ENCODE measurements at regions not wholly inside any gene's neighbourhood (a gene's known extent, or its start where the extent isn't known, plus 50 kb on each side); places are given as distances from the start of the nearest gene placed in this dataset.

GRCh38 chr9:25261445-25261844 is 416.8 kb downstream of the TUSC1 start:
- Histone ChIP-seq H3K4me3 (no peak overlapping the region), H3K27ac (no peak overlapping the region), H3K36me3 (no peaks in the 10 kb centered on the region), H3K27me3 (no peaks in the 10 kb centered on the region), H3K9me3 (replicated peaks) (no peaks in the 10 kb centered on the region), H3K4me1 (no peaks in the 10 kb centered on the region)
- DNase-seq: no peak

DNA sequence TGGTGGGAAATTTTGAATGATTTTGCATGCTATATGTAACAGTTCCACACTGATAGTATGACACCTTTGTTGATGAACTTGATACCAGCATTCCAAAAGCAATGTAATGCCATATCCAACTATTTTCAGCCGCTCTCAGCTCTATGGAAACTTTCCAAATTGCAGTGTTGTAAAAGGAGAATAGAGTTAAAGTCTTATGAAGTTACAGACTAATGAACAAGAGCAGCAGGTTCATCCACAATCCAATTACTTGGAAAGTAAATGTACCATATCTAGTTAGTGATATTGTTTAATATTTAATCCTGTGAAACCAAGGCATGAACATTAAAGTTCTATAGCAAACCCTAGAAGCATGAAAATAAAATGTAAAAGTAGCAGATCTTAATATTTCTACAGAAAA is 418.2 kb downstream of the TUSC1 start:
- Histone ChIP-seq H3K4me1 (no peaks in the 10 kb centered on the region), H3K27me3 (no peaks in the 10 kb centered on the region), H3K27ac (no peak overlapping the region), H3K36me3 (no peaks in the 10 kb centered on the region), H3K9me3 (replicated peaks) (no peaks in the 10 kb centered on the region), H3K4me3 (no peak overlapping the region)
- no peak for DNase-seq

DNA sequence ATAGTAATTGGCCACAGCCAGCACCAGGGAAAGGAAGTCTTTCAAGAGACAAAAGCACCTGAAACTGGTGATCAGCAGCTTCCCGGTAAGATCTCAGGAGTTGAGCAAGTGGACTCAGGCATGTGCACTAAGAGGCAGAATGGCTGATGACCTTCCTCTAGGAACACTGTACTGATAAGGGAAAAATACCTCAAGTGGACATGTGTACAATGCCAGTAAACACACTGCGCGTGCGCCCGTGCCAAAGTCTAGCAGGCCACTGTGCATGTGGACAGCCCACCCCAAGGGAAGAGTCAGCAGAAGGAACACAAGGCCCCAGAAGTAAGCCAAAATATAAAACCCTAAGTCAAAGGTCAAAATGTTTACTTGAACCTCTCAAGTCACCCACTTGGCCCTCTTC is 423.0 kb downstream of the TUSC1 start:
- Histone ChIP-seq H3K36me3 (no peaks in the 10 kb centered on the region), H3K27me3 (no peaks in the 10 kb centered on the region), H3K4me3 (no peak overlapping the region), H3K27ac (no peak overlapping the region), H3K4me1 (no peaks in the 10 kb centered on the region), H3K9me3 (replicated peaks) (no peaks in the 10 kb centered on the region)
- no peak for DNase-seq

- H3K27ac ChIP-seq: no peak overlapping the region
- H3K36me3 ChIP-seq: no peaks in the 10 kb centered on the region
- no peaks in the 10 kb centered on the region for H3K4me1 ChIP-seq
- H3K9me3 ChIP-seq (replicated peaks): no peaks in the 10 kb centered on the region
- DNase-seq: no peak
- no peak overlapping the region for H3K4me3 ChIP-seq
- H3K27me3 ChIP-seq: no peaks in the 10 kb centered on the region
These were observed 424.2 kb downstream of the TUSC1 start for GRCh38 chr9:25254051-25254450.

- Histone ChIP-seq H3K4me3 (no peak overlapping the region), H3K36me3 (no peaks in the 10 kb centered on the region), H3K27ac (no peak overlapping the region), H3K27me3 (no peaks in the 10 kb centered on the region), H3K4me1 (no peaks in the 10 kb centered on the region), H3K9me3 (replicated peaks) (no peaks in the 10 kb centered on the region)
- DNase-seq: no peak
These were observed 436.8 kb downstream of the TUSC1 start for GRCh38 chr9:25241421-25241820.

DNA sequence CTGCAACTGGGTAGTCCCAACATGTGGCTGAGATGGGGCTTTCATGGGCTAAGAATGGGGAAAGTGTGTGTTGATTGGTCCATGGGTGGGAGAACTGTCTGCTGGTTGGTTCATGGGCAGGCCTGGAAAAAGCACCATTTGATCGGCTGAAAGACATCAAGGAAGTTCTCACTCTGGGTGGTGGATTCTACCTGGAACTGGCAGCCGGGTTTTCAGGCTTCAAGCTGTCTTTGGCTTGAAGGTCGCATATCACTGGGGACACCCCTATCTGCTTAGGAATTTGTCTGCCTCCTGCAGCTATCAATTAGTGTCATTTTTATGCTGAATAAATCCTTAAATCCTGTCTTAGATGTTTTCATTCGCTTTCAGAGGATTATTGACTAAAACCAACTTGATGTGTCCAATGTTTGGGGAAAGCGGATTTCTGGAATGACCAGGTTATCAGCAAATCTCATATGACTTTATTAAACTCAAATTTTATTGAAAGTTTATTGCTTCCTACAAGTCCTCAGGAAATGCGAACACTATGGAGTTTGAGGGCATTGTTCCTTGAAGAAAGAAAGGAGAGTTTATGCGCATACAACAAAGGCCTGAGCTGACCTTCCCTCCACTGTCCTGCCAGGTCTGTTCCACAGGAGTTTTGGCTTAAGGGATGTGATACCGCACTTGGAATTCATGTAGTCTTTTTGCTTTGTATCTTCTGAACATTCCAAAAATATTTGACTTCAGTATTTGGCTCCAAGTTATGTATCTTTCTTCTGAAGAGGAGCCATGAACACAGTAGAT is 451.1 kb downstream of the TUSC1 start:
- no peak for DNase-seq
- Histone ChIP-seq H3K4me1 (no peaks in the 10 kb centered on the region), H3K36me3 (no peaks in the 10 kb centered on the region), H3K9me3 (replicated peaks) (no peaks in the 10 kb centered on the region), H3K27ac (no peak overlapping the region), H3K4me3 (no peak overlapping the region), H3K27me3 (no peaks in the 10 kb centered on the region)

DNA sequence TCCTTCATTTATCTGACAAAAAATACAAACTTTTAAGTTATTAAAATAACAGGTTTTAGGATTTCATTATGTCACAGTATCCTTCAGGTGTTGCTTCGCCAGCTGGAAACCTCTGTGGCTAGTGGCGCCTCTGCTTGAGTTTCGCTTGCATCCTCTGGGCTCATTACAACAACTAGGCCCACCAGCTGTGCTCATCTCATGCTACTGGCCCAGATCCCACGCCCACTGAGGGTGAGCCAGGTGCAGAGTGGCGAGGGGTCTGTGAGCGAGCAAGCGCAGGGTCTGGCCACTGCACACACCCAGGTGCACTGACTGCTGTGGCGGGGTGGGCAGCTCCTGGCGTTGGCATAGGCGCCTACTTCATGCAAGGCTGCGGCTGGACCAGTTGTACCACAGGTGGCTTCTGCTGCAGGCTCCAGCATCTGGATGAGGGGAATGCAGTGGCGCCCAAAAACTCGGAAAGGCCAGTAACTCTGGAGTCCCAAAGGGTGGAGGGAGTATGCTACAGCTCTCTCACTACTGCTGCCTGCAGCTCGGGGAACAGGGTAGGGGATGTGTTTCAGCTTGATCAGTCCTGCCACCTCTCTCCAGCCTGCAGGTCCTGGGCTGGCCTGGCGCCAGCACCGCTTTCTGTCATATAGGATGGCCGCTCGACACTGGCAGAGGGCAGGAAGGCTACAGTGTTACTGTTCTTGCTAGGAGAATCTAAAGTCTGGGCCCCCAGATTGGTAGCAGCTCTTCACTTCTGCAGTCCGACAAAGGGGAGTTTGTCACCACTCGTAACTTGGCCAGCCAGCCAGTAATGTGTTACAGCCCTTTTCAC is 452.1 kb downstream of the TUSC1 start:
- H3K36me3 ChIP-seq: no peaks in the 10 kb centered on the region
- no peak for DNase-seq
- H3K9me3 ChIP-seq (replicated peaks): no peaks in the 10 kb centered on the region
- no peaks in the 10 kb centered on the region for H3K4me1 ChIP-seq
- H3K27ac ChIP-seq: no peak overlapping the region
- no peak overlapping the region for H3K4me3 ChIP-seq
- H3K27me3 ChIP-seq: no peaks in the 10 kb centered on the region

DNA sequence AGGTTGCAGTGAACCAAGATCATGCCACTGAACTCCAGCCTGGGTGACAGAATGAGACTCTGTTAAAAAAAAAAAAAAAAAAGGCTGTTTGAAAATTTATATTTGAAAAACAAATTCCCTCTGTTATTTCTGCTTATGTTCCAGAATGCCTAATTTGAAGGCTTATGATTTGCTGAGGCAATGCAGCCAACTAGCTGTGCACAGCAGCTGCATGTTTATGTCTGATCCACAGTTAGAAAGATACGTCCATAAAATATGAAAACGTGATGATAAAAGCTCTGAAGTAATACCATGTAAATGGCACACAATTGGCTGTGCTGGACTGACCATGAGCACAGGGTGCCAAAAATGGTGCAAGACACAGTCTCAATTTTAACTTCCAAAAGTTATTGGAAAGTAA is 453.2 kb downstream of the TUSC1 start:
- DNase-seq: no peak
- no peaks in the 10 kb centered on the region for H3K27me3 ChIP-seq
- H3K4me1 ChIP-seq: no peaks in the 10 kb centered on the region
- H3K36me3 ChIP-seq: no peaks in the 10 kb centered on the region
- H3K4me3 ChIP-seq: no peak overlapping the region
- H3K9me3 ChIP-seq (replicated peaks): no peaks in the 10 kb centered on the region
- no peak overlapping the region for H3K27ac ChIP-seq

GRCh38 chr9:25224309-25224708 is 453.9 kb downstream of the TUSC1 start:
- Histone ChIP-seq H3K36me3 (no peaks in the 10 kb centered on the region), H3K9me3 (replicated peaks) (no peaks in the 10 kb centered on the region), H3K4me3 (no peak overlapping the region), H3K27me3 (no peaks in the 10 kb centered on the region), H3K27ac (no peak overlapping the region), H3K4me1 (no peaks in the 10 kb centered on the region)
- no peak for DNase-seq

GRCh38 chr9:25212361-25212760 is 465.9 kb downstream of the TUSC1 start:
- Histone ChIP-seq H3K36me3 (no peaks in the 10 kb centered on the region), H3K4me1 (no peaks in the 10 kb centered on the region), H3K27me3 (no peaks in the 10 kb centered on the region), H3K9me3 (replicated peaks) (no peaks in the 10 kb centered on the region), H3K27ac (no peak overlapping the region), H3K4me3 (no peak overlapping the region)
- no peak for DNase-seq

DNA sequence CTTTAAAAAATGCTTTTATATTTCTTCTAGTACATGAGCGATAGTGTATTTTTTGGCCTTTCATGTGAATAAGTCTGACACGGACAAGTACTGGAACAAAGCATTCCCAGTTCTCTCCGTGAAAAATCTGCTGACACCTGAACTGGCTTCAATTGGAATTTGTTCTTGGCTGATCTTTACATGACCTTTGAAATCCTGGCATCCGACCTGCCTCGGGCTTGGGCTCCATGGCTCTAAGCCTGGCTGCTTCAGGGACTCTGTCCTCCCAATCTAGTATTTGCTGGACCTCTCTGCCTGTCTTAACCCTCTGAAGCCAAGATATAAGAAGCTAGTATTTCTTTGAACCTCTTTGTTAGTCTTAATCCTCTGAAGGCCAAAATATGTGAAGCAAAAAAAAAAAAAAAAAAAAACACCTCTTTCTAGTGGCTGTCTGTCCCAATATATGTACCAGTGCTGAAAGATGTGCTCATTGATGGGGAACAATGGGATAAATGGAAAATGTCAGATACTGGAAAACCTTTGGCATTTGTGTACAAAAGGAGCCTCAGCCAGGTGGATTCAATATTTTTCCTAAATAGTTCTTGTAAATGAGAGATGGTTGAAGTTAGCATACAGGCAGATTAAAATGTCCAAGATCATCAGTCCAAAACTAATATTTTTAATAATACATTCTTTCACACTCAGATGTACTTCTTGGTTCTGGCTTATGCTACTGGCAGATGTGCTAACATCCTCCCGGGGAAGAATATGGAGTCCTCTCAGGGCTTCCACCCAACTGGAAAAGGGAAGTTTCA is 470.6 kb downstream of the TUSC1 start:
- Histone ChIP-seq H3K27ac (no peak overlapping the region), H3K4me1 (no peaks in the 10 kb centered on the region), H3K4me3 (no peak overlapping the region), H3K9me3 (replicated peaks) (no peaks in the 10 kb centered on the region), H3K36me3 (no peaks in the 10 kb centered on the region), H3K27me3 (no peaks in the 10 kb centered on the region)
- no peak for DNase-seq

GRCh38 chr9:25206027-25206426 is 472.2 kb downstream of the TUSC1 start:
- H3K4me1 ChIP-seq: no peaks in the 10 kb centered on the region
- no peaks in the 10 kb centered on the region for H3K36me3 ChIP-seq
- no peaks in the 10 kb centered on the region for H3K9me3 ChIP-seq (replicated peaks)
- H3K27me3 ChIP-seq: no peaks in the 10 kb centered on the region
- no peak for DNase-seq
- H3K27ac ChIP-seq: no peak overlapping the region
- H3K4me3 ChIP-seq: no peak overlapping the region

- Histone ChIP-seq H3K27ac (no peak overlapping the region), H3K9me3 (replicated peaks) (no peaks in the 10 kb centered on the region), H3K4me3 (no peak overlapping the region), H3K36me3 (no peaks in the 10 kb centered on the region), H3K27me3 (no peaks in the 10 kb centered on the region), H3K4me1 (no peaks in the 10 kb centered on the region)
- no peak for DNase-seq
These were observed 473.0 kb downstream of the TUSC1 start for GRCh38 chr9:25205285-25205684.

DNA sequence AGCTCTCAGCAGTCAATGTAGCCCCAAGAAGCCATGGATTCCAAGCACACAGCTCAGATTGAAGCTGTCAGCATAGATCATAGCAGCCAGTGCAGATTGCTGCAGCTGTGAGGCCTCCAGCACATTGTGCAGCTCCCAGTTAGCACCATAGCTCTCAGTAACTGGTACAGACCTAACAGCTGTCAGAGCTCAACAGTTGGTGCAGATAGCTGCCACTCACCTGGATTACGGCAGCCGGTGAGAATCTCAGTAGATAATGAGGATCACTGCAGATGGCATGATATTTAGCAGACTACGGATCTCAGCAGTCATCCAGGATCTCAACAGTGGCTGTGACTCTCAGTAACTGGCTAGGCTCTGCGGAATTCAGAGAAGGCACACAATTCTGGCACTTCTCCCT is 500.4 kb downstream of the TUSC1 start:
- DNase-seq: no peak
- no peaks in the 10 kb centered on the region for H3K4me1 ChIP-seq

DNA sequence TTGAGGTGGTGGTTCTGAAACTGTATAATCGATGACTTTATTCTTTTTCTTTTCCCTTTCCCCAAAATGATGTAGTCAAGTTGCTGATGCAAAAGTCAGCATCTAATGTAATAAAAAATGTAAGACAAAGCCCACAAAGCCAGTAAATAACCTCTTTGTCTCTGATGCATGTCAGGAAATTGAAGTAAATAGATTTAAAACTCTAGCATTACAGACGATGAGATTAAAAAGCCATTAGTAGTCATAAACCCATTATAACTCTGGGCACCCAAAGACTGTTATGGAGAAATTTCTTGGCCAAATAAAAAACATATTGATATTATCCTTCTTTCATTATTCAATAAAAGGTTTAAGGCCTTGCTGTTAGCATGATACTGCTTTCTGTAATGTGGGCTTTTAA is 548.7 kb downstream of the TUSC1 start:
- Histone ChIP-seq H3K27ac (no peak overlapping the region), H3K9me3 (replicated peaks) (no peaks in the 10 kb centered on the region), H3K36me3 (no peaks in the 10 kb centered on the region), H3K27me3 (no peaks in the 10 kb centered on the region), H3K4me3 (no peak overlapping the region), H3K4me1 (no peaks in the 10 kb centered on the region)
- DNase-seq: no peak

More for the DNA sequence above, 500.4 kb downstream of the TUSC1 start:
- H3K4me3 ChIP-seq: no peak overlapping the region
- H3K9me3 ChIP-seq (replicated peaks): no peaks in the 10 kb centered on the region
- no peaks in the 10 kb centered on the region; the same call in 1 of the 2 replicates for H3K36me3 ChIP-seq
- no peak overlapping the region for H3K27ac ChIP-seq
- H3K27me3 ChIP-seq: no peaks in the 10 kb centered on the region

Measured in SJCRH30 (cell line).